ENCODE measurements at regions not wholly inside any gene's neighbourhood (a gene's known extent, or its start where the extent isn't known, plus 50 kb on each side); places are given as distances from the start of the nearest gene placed in this dataset.
A peak's percentile ranks its signal among the peaks of the same experiment; 100 is the strongest.
"Not testable (repeated sequence)": the region's sequence is repeated elsewhere in the genome, so short reads cannot be mapped to it uniquely, and the experiment has no call there.

GRCh38 chr1:3992746-3993145 lies 92.7 kb upstream of the C1orf174 start:
- no peak for DNase-seq

GRCh38 chr1:3993619-3994375 lies 93.7 kb upstream of the C1orf174 start:
- no peak for DNase-seq

- DNase-seq: no peak
These were observed 95.2 kb upstream of the C1orf174 start for GRCh38 chr1:3995141-3995780.

- DNase-seq: no peak
These were observed 97.0 kb upstream of the C1orf174 start for GRCh38 chr1:3996846-3997705.

- no peak for DNase-seq
These were observed 98.0 kb upstream of the C1orf174 start for GRCh38 chr1:3998086-3998485.

- not testable (repeated sequence) for DNase-seq
These were observed 99.4 kb upstream of the C1orf174 start for GRCh38 chr1:3999514-3999913.

GRCh38 chr1:3999941-4000735 lies 100.1 kb upstream of the C1orf174 start:
- DNase-seq: no peak

- DNase-seq: no peak
These were observed 100.8 kb upstream of the C1orf174 start for GRCh38 chr1:4000811-4001251.

GRCh38 chr1:4001461-4001860 lies 101.4 kb upstream of the C1orf174 start:
- DNase-seq: no peak

GRCh38 chr1:4002061-4002521 lies 102.0 kb upstream of the C1orf174 start:
- no peak for DNase-seq

- no peak for DNase-seq
These were observed 102.7 kb upstream of the C1orf174 start for GRCh38 chr1:4002741-4003140.

- DNase-seq: no peak
These were observed 103.9 kb upstream of the C1orf174 start for GRCh38 chr1:4003846-4004505.

- DNase-seq: no peak
These were observed 104.8 kb upstream of the C1orf174 start for GRCh38 chr1:4004635-4005430.

- no peak for DNase-seq
These were observed 105.4 kb upstream of the C1orf174 start for GRCh38 chr1:4005431-4005830.

GRCh38 chr1:4006676-4007374 lies 106.8 kb upstream of the C1orf174 start:
- no peak for DNase-seq

- no peak for DNase-seq
These were observed 110.2 kb upstream of the C1orf174 start for GRCh38 chr1:4010284-4010683.

- no peak for DNase-seq
These were observed 110.9 kb upstream of the C1orf174 start for GRCh38 chr1:4010814-4011605.

GRCh38 chr1:4016351-4017130 lies 116.5 kb upstream of the C1orf174 start:
- DNase-seq: peak; percentile 2

All from NCI-H69 (cell line).